ENCODE measurements at regions not wholly inside any gene's neighbourhood (a gene's known extent, or its start where the extent isn't known, plus 50 kb on each side); places are given as distances from the start of the nearest gene placed in this dataset.

- Histone ChIP-seq H3K9me3 (ENCODE audit: control insufficient read depth, low read length) (no peaks in the 10 kb centered on the region), H3K4me3 (ENCODE audit: low read length) (no peak overlapping the region), H3K27me3 (ENCODE audit: control insufficient read depth, insufficient read depth, low read length, poor library complexity, severe bottlenecking) (no peaks in the 10 kb centered on the region), H3K36me3 (ENCODE audit: control insufficient read depth, insufficient read depth, low read length) (no peaks in the 10 kb centered on the region), H3K27ac (ENCODE audit: low read depth, low read length) (no peak overlapping the region), H3K9ac (ENCODE audit: extremely low read depth, low read length, poor library complexity, severe bottlenecking) (no peak overlapping the region), H3K4me1 (ENCODE audit: control insufficient read depth, insufficient read depth, low read length) (no peaks in the 10 kb centered on the region)
- H3K27me3 Mint-ChIP-seq (ENCODE audit: insufficient read depth) = no peaks in the 10 kb centered on the region
- no peaks in the 10 kb centered on the region for H3K9me3 Mint-ChIP-seq
- H3K36me3 Mint-ChIP-seq (ENCODE audit: low read depth) = no peaks in the 10 kb centered on the region
- H3K27ac Mint-ChIP-seq = no peak overlapping the region
- no peak for TF ChIP-seq CTCF (conservative IDR thresholded peaks at IDR 0.05)
- DNase-seq = no peak
- H3K4me1 Mint-ChIP-seq = no peaks in the 10 kb centered on the region
- H3K4me3 Mint-ChIP-seq = no peak overlapping the region
These were observed 131.3 kb downstream of the TTC6 start for GRCh38 chr14:37726708-37727107.

GRCh38 chr14:37729218-37729617 lies 133.8 kb downstream of the TTC6 start:
- TF ChIP-seq CTCF (conservative IDR thresholded peaks at IDR 0.05) = no peak
- 90 to 100% methylated on average over 1 to 2 of the region's 2 CpGs for WGBS, 2 experiments (ENCODE audit: insufficient coverage in 1 of 2, insufficient read length in 1 of 2)
- H3K4me3 ChIP-seq (ENCODE audit: low read length) = no peak overlapping the region

GRCh38 chr14:37731094-37731493 lies 135.7 kb downstream of the TTC6 start:
- Mint-ChIP-seq H3K27me3 (ENCODE audit: insufficient read depth) (no peaks in the 10 kb centered on the region), H3K4me3 (no peak overlapping the region), H3K4me1 (no peaks in the 10 kb centered on the region), H3K9me3 (no peaks in the 10 kb centered on the region), H3K36me3 (ENCODE audit: low read depth) (peaks cover 1% of the 10 kb centered on the region), H3K27ac (no peak overlapping the region)
- H3K27ac ChIP-seq (ENCODE audit: low read depth, low read length) = no peak overlapping the region
- no peaks in the 10 kb centered on the region for H3K36me3 ChIP-seq (ENCODE audit: control insufficient read depth, insufficient read depth, low read length)
- no peak for TF ChIP-seq CTCF (conservative IDR thresholded peaks at IDR 0.05)
- no peak overlapping the region for H3K9ac ChIP-seq (ENCODE audit: extremely low read depth, low read length, poor library complexity, severe bottlenecking)
- H3K9me3 ChIP-seq (ENCODE audit: control insufficient read depth, low read length) = no peaks in the 10 kb centered on the region
- no peak for DNase-seq
- WGBS, 2 experiments (ENCODE audit: insufficient coverage in 1 of 2, insufficient read length in 1 of 2) = 90 to 100% methylated on average over 1 to 4 of the region's 4 CpGs
- H3K27me3 ChIP-seq (ENCODE audit: control insufficient read depth, insufficient read depth, low read length, poor library complexity, severe bottlenecking) = no peaks in the 10 kb centered on the region
- H3K4me1 ChIP-seq (ENCODE audit: control insufficient read depth, insufficient read depth, low read length) = no peaks in the 10 kb centered on the region
- H3K4me3 ChIP-seq (ENCODE audit: low read length) = no peak overlapping the region

More at GRCh38 chr14:37729218-37729617, 133.8 kb downstream of the TTC6 start:
- no peaks in the 10 kb centered on the region for H3K36me3 ChIP-seq (ENCODE audit: control insufficient read depth, insufficient read depth, low read length)
- Mint-ChIP-seq H3K36me3 (ENCODE audit: low read depth) (peaks cover 1% of the 10 kb centered on the region), H3K9me3 (no peaks in the 10 kb centered on the region), H3K27me3 (ENCODE audit: insufficient read depth) (no peaks in the 10 kb centered on the region), H3K27ac (no peak overlapping the region), H3K4me3 (no peak overlapping the region), H3K4me1 (no peaks in the 10 kb centered on the region)
- no peaks in the 10 kb centered on the region for H3K9me3 ChIP-seq (ENCODE audit: control insufficient read depth, low read length)
- DNase-seq = no peak
- no peaks in the 10 kb centered on the region for H3K27me3 ChIP-seq (ENCODE audit: control insufficient read depth, insufficient read depth, low read length, poor library complexity, severe bottlenecking)
- H3K9ac ChIP-seq (ENCODE audit: extremely low read depth, low read length, poor library complexity, severe bottlenecking) = no peak overlapping the region
- H3K4me1 ChIP-seq (ENCODE audit: control insufficient read depth, insufficient read depth, low read length) = no peaks in the 10 kb centered on the region
- H3K27ac ChIP-seq (ENCODE audit: low read depth, low read length) = no peak overlapping the region
